HG03378 (cell line): ENCODE measurements at regions not wholly inside any gene's neighbourhood (a gene's known extent, or its start where the extent isn't known, plus 50 kb on each side); places are given as distances from the start of the nearest gene placed in this dataset.
"Not testable (repeated sequence)": the region's sequence is repeated elsewhere in the genome, so short reads cannot be mapped to it uniquely, and the experiment has no call there.

Experiments
- ATAC-seq: cut with Tn5 transposase; IDR thresholded peaks from one replicate; pipeline ENCODE4 v1.9.1; 2021; ENCODE audit warnings: mild to moderate bottlenecking, moderate library complexity; ENCODE audit not compliant: unreplicated experiment

DNA sequence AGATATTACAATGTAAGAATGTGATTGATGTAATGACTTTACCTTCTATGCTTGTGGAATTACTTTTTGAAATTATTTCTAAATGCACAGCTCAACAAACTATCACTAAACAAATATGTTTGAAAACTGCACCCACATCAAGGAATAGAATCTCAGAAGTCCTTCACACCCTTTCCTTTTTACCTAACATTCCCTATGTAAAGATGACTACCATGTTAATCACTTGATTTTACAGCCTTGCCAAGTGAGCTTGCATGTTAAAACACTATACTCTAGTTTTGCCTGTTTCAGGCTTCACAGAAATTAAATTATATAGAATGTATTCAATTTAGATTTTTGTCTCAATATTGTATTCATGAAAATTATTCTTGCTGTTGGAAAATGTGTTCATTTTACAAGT, 1169.4 kb upstream of the CELF2 start:
- ATAC-seq = no peak

- no peak for ATAC-seq
Measured at GRCh38 chr10:9848981-9849380, 1168.7 kb upstream of the CELF2 start.

GRCh38 chr10:9850415-9850814, 1167.3 kb upstream of the CELF2 start:
- ATAC-seq = no peak

GRCh38 chr10:9851808-9852207, 1165.9 kb upstream of the CELF2 start:
- no peak for ATAC-seq

DNA sequence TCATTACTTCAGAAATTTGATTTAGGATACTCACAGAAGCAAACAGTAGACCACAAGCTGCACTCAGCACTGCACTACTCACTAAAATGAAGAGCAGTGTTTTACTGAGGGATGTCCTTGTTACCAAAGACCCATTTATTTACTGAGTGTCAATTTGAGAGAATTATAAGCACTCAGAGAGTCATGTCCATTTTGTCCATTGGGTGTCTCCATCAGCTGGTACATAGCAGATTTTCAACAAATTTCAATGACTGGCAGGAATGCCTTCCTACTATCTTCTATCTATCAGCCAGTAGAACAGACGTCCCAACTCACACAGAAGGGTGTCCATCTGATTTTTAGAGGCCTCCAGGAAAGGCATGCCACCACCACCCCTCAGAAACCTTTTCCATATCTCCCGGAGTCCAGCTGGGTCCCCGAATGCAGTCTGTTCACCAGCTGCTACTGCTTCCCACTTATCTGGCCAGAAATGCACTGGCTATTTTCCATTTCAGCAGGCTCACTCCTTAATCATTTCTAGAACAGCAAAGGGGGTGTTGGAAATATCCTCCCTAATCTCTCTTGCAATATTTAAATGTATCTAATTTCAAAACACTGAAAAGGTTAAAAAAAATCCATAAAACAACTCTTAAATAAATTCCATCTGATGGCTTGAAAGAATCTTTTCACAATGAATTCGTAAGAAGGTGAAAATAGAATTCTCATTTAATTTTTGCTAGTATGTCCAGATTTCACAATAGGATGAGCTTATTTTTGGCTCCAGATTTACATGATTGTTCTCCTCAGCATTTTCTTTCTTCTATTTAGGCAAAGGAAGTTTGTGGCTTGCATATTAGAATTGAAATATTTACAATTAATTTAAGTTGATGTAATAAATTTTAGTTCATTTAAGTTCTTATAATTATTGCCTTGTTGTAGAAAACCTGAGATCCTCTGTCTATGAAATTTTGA, 1164.0 kb upstream of the CELF2 start:
- no peak for ATAC-seq

- not testable (repeated sequence) for ATAC-seq
Measured at GRCh38 chr10:9855451-9855850, 1162.2 kb upstream of the CELF2 start.

DNA sequence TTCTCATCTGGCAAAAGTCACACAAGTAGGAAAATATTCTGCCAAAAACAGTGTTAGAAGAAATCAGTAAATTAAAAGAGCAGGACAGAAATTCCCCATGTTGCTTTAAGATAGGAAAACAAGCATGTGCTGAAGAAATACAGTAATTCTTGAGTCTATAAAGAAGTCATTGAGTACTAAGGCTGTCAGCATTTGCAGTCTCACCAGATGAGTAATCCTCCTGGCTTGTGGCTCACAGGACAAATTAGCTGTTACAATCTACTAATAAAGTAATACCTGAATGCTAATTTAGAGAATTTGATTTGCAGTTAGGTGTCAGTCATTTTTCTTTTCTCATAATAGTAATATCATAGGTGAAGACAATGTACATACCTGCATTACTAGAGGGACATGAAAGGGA, 1158.9 kb upstream of the CELF2 start:
- no peak for ATAC-seq

DNA sequence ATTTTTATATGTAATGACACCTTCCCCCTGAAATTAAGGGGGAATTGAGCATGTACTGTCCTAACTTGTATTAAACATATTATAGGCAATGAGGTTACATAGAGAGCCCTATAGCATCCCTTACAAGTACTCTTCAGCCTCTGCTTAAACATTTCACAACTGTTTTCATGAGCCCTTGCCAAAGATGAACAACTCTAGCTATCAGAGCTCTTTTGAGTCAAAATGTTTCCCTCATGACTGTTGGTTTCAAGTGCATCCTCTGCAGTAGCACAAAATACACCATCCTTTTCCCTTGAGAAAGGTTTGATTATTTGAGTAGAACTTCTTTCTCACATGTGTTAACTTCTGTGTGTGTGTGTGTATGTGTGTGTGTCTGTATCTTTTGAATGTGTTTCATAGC, 1157.6 kb upstream of the CELF2 start:
- no peak for ATAC-seq

- no peak for ATAC-seq
Measured at GRCh38 chr10:9863559-9864121, 1154.0 kb upstream of the CELF2 start.

GRCh38 chr10:9868499-9868898, 1149.2 kb upstream of the CELF2 start:
- no peak for ATAC-seq

DNA sequence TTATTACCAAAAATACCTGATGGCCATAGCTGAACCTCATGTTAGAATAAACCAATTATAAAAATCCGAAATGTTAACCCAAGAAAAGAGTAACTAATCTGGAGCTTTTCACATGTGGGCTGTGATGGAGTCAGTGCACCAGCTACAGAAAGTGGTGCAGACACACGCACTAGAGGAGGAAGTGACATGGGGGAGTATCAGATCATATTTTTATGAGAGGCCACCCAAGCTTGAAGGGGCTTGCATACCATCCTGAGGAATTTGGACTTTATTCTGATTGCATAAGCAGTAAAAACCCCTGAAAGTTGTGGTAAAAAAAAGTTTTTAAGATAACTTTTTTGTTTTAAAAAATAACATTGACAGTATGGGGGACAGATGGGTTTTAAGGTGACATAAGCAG, 1148.5 kb upstream of the CELF2 start:
- no peak for ATAC-seq

DNA sequence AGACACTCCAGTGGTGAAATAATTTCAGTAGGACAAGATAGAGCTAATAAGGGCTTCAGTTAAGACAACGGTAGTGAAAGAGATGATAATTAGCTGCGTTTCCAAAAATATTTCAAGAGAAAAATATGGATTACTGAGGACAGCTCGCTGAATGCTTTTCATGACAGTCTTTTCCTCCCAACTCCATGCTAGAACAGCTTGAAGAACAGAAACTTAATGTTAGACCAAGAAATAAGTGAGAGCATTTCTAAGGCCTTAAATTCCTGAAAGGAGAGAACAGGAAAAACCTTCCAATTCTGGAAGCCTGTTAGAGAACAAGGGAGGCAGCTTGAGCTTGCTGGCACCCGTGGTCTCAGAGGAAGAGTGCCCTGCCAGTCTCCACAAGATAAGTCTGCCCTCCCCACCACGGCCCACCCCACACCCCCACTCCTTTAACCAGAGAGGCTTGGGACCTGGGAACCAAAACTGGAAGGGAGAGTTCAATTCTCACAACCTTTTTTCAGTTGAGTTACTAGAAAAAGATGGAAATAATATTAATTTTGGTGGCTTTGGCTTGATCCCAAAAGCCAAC, 1148.0 kb upstream of the CELF2 start:
- ATAC-seq = no peak

DNA sequence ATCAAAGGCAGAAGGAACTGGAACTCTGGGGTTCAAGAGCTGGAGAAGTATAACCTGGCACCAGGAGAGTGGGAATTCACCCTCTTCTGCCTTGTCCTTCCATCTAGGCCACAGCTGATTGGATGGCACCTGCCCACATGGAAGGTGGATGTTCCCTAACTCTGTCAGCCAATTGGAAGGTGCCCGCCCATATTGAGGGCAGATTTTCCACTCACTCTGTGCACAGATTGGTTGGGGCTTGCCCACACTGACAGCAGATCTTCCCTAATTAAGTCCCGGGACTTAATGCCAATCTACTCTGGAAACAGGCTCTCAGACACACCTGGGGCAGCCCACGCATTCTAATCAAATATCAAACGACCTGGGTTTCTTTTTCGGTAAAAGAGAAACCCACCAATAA, 1142.3 kb upstream of the CELF2 start:
- no peak for ATAC-seq

DNA sequence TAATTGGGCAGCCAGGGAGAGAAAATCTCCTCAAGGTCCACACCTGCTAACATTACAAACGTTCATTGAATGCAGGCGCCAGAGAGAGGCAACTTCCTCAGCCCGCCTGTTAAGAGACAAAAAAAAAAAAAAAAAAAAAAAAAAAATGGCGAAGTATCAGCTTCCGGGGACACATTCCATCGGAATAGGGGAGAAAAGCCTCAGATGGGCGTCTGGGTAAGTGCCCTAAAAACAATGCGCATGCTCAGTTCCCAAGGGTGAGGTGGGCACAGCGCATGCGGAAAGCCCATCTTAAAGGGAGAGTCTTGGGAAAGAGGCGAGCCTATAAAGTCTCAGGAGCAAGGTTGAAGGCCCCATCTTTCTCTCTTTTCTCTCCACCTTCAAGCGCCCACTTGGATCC, 1139.7 kb upstream of the CELF2 start:
- no peak for ATAC-seq

DNA sequence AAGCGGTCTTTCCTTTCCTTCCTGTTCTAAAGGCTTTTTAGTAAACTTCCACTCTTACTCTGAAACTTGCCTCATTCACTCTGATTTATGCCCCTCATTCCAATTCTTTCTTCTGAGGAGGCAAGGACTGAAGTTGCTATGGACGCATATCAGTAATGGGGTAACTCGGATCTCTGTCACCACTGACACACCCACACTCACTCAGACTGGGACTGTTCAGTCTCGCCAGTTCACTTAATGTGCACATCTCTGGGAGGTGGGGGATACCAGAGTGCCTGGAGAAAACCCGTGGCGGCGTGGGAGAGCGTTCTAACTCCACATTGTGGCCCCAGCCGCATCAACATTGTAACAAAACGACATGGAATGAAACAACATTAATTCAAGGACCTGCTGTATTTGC, 1139.3 kb upstream of the CELF2 start:
- no peak for ATAC-seq

DNA sequence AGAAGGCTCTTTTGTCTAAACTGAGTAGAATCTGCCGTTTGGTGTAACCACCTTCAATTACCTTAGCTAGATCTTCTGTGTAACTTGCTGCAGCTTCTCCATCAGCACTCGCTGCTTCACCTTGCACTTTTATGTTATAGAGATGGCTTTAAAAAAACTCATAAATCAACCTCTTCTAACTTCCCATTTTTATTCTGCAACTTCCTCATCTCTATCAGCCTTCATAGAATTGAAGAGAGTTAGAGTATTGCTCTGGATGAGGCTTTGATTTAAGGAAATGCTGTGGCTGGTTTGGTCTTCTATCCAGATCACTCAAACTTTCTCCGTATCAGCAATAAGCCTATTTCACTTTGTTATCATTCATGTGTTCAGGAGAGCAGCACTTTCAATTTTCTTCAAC, 1131.9 kb upstream of the CELF2 start:
- no peak for ATAC-seq

DNA sequence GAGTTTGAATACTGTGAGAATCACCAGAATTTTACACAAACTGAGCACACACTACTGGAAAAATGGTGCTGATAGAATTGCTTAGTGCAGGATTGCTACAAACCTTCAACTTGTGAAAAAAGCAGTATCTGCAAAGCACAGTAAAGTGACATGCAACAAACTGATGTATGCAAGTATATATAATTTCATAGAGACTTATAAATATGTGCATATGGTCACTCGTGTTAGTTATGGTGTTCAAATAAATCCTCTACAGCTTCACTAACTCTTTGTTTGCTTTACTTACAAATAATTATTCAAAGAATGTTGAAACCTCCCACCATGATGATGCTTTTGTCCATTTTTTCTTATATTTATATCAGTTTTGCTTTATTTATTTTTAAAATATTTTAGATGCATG, 1130.9 kb upstream of the CELF2 start:
- no peak for ATAC-seq

GRCh38 chr10:9895453-9895852, 1122.2 kb upstream of the CELF2 start:
- no peak for ATAC-seq

DNA sequence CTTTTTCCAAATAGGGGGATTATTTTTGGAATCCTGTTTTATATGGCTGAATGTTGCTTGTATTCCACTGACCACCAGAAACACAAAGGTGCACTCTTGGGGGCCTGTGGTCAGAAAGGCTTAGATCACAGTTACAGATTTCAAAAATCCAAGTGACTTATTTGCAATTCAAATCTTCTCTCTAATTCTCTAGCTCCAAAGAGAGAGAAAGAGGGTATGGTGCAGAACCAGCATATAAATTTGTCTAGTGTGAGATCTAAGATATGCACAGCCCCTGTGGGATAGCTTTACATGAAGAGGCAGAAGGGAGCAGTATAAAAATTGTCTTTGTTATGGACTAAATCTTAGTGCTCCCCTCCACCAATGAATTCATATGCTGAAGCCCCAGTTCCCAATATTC, 1121.7 kb upstream of the CELF2 start:
- no peak for ATAC-seq

DNA sequence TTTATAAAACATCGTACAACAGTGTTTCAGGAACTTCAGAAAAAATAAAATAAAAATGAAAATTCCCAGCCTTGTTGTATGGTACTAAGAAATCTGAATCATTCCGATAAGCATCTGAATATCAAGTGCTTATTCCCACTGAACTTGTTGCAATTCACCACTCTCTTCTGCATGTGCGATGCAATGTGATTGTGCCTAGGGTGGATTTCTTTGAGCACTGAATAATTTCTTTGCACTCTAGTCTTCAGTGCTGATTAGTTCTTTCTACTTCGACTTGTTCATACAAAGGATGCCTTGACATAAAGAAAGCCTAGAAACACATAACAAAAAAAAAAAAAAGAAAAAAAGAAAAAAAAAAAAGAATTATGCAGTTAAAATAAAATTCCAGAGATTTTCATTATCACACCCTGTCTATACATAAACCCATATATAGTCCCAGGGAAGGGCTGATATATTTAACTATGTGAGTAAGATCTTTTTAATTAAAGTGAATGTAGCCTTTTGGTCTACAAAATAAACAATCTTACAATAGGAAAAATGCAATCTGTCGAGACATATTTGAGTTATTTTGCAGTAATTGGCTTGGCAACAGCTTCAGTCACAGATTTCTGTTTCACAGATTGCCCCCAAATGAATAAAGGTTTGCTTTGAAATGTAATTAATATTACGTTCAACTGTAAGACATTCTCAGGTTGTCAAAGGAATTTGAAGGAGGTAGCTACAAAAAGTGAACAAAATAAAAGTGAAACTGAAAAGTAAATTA, 1118.9 kb upstream of the CELF2 start:
- ATAC-seq = no peak

DNA sequence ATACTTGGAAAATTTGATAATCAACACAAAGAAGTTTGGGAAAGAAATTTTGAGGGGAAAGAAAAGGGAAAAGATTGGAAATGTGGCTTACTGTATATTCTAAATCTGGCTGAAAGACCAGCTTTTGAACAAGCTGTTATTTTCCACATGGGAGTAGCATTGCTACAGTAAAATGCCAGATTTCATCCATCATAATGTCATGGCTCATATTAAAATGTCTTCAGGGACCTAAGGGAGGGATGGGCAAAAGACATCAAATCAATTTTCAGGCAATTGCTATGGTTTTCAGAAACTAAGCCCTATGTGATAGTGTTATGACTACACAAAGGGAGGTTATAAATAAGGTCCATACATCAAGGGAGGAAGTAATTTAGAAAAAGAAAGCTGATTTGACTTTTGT, 1116.9 kb upstream of the CELF2 start:
- ATAC-seq = no peak

DNA sequence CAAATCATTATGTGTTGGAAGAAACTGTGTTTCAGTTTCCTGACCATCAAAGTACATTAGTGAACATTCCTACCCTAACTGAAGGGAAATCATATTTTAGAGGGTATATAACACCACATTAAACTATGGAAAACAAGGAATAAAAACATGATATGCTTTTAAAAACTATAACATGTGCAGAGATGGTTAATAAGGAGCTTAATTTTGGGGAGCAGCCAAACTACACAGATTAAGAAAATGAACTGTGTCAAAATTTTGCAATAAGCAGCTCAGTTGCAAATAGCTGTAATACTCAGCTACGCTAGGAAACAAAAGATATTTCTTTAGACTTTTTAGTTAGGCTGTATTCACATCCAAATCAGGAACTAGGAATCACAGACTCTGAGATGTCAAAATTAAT, 1115.7 kb upstream of the CELF2 start:
- no peak for ATAC-seq
